B cell (primary cell): ENCODE measurements at regions not wholly inside any gene's neighbourhood (a gene's known extent, or its start where the extent isn't known, plus 50 kb on each side); places are given as distances from the start of the nearest gene placed in this dataset.

Source experiments
- ATAC-seq: fragments of 200-7000 bp; cut with Tn5 transposase; one replicate; pipeline ENCODE4 v1.10.0; 2021; ENCODE audit warnings: low read depth, mild to moderate bottlenecking, moderate number of reproducible peaks, moderate library complexity
- CTCF ChIA-PET: fragments of 350-600 bp; sonication (Branson Sonifier 250); formaldehyde crosslinking; loops from one replicate; lab custom pipeline; 2021; ENCODE audit warnings: antibody characterized with exemption, inconsistent platforms; lab: Charles Lee
- POLR2A ChIA-PET: fragments of 350-600 bp; sonication (Branson Sonifier 250); formaldehyde crosslinking; loops from one replicate; lab custom pipeline; 2021; ENCODE audit warnings: antibody characterized with exemption; lab: Charles Lee
- DNase-seq: peaks from one replicate; pipeline ENCODE4 v3.0.0; 2013
- H2AFZ ChIP-seq: 2 replicates; pipeline ENCODE4 v1.6.1; 2012; ENCODE audit warnings: mild to moderate bottlenecking, low read depth, low read length; ENCODE audit not compliant: insufficient read depth, poor library complexity, severe bottlenecking
- H3K27ac ChIP-seq, 2 donors: 1 replicate in 1 of 2; 2 replicates in 1 of 2; pipeline ENCODE4 v1.5.1; 2012 to 2013; ENCODE audit warnings: low read length in 2 of 2, mild to moderate bottlenecking in 2 of 2, moderate library complexity in 1 of 2
- H3K27me3 ChIP-seq, 4 experiments: fragments of 200-600 bp in 1 of 4; sonication (generic) in 1 of 4; replicated peaks in 1 of 4; 1 replicate in 2 of 4; 2 replicates in 2 of 4; pipeline versions ENCODE4 v1.6.1 to v1.7.0; 2013 to 2016; ENCODE audit warnings: low read length in 3 of 4, mild to moderate bottlenecking in 2 of 4, mixed read lengths in 1 of 4, moderate library complexity in 1 of 4; ENCODE audit not compliant: insufficient read depth in 4 of 4, control insufficient read depth in 3 of 4; ENCODE audit errors: control extremely low read depth in 1 of 4
- H3K36me3 ChIP-seq, 2 experiments: replicated peaks in 1 of 2; 1 replicate in 1 of 2; 2 replicates in 1 of 2; pipeline versions ENCODE4 v1.6.1 to v1.7.1; 2013; ENCODE audit warnings: low read length in 1 of 2; ENCODE audit not compliant: insufficient read depth in 2 of 2, control insufficient read depth in 1 of 2; ENCODE audit errors: control extremely low read depth in 1 of 2, extremely low read depth in 1 of 2
- H3K4me1 ChIP-seq, 2 donors: fragments of 200-600 bp in 1 of 2; sonication (generic) in 1 of 2; 1 replicate in 1 of 2; 2 replicates in 1 of 2; pipeline versions ENCODE4 v1.5.1 to v1.6.1; 2013 to 2017; ENCODE audit warnings: low read length in 2 of 2; ENCODE audit not compliant: control insufficient read depth in 2 of 2, insufficient read depth in 2 of 2
- H3K4me2 ChIP-seq: replicated peaks from 2 replicates; pipeline ENCODE3; 2012; ENCODE audit warnings: mild to moderate bottlenecking, low read depth, low read length; ENCODE audit not compliant: poor library complexity, severe bottlenecking
- H3K4me3 ChIP-seq, 5 experiments: fragments of 200-600 bp in 1 of 5; sonication (generic) in 1 of 5; 1 replicate in 3 of 5; 2 replicates in 2 of 5; pipeline versions ENCODE4 v1.5.1 to v1.7.0; 2011 to 2016; ENCODE audit warnings: low read length in 4 of 5, mild to moderate bottlenecking in 4 of 5, low read depth in 2 of 5, control low read depth in 1 of 5, moderate library complexity in 1 of 5; ENCODE audit not compliant: insufficient read depth in 1 of 5; ENCODE audit errors: control extremely low read depth in 1 of 5, extremely low read depth in 1 of 5
- H3K79me2 ChIP-seq: fragments of 200-600 bp; sonication (generic); one replicate; pipeline ENCODE4 v1.6.0; 2016; ENCODE audit warnings: low read length; ENCODE audit not compliant: control insufficient read depth, insufficient read depth
- H3K9ac ChIP-seq: fragments of 200-600 bp; sonication (generic); 2 replicates; pipeline ENCODE4 v1.6.1; 2017; ENCODE audit warnings: mild to moderate bottlenecking, low read length, moderate library complexity
- H3K9me3 ChIP-seq, 3 donors: one replicate each; pipeline versions ENCODE4 v1.6.1 to v1.7.1; 2013; ENCODE audit warnings: low read length in 2 of 3; ENCODE audit not compliant: control insufficient read depth in 2 of 3, insufficient read depth in 1 of 3; ENCODE audit errors: control extremely low read depth in 1 of 3
- H4K20me1 ChIP-seq: 2 replicates; pipeline ENCODE4 v1.6.0; 2012; ENCODE audit warnings: mild to moderate bottlenecking, low read length; ENCODE audit not compliant: insufficient read depth, control insufficient read depth, poor library complexity, severe bottlenecking
- H3K27ac Mint-ChIP-seq: one replicate; pipeline ENCODE4 v1.8.0; 2021; ENCODE audit warnings: mixed read lengths
- H3K27me3 Mint-ChIP-seq: one replicate; pipeline ENCODE4 v1.8.0; 2021; ENCODE audit warnings: mixed read lengths
- H3K4me1 Mint-ChIP-seq: one replicate; pipeline ENCODE4 v1.8.0; 2021; ENCODE audit warnings: mixed read lengths
- H3K4me3 Mint-ChIP-seq: one replicate; pipeline ENCODE4 v1.8.0; 2021; ENCODE audit warnings: mixed read lengths
- H3K9me3 Mint-ChIP-seq: one replicate; pipeline ENCODE4 v1.8.0; 2022; ENCODE audit warnings: mixed read lengths; ENCODE audit not compliant: insufficient read depth
- EZH2 ChIP-seq: IDR thresholded peaks from 2 replicates; pipeline ENCODE4 v1.6.1; 2012; ENCODE audit warnings: borderline replicate concordance, low read depth, mild to moderate bottlenecking, moderate library complexity, low read length; ENCODE audit not compliant: insufficient read depth, poor library complexity, severe bottlenecking
- WGBS: methylation state at CpG from one replicate; pipeline ENCODE4 v1.1.5; 2013; ENCODE audit warnings: missing lambda C conversion rate; ENCODE audit not compliant: insufficient coverage; 5-methylcytosine and 5-hydroxymethylcytosine counted together
- intact Hi-C: fragments of 100-400 bp; cut with micrococcal nuclease; formaldehyde crosslinking; loops from one replicate; pipeline ENCODE4 v1.10.0; 2022
- TF ChIP-seq, protein P1 (sequence below): fragments of 200-600 bp; IDR thresholded peaks from one replicate; pipeline ENCODE4 v1.8.0; 2022; ENCODE audit warnings: antibody characterized with exemption, mild to moderate bottlenecking

DNA sequence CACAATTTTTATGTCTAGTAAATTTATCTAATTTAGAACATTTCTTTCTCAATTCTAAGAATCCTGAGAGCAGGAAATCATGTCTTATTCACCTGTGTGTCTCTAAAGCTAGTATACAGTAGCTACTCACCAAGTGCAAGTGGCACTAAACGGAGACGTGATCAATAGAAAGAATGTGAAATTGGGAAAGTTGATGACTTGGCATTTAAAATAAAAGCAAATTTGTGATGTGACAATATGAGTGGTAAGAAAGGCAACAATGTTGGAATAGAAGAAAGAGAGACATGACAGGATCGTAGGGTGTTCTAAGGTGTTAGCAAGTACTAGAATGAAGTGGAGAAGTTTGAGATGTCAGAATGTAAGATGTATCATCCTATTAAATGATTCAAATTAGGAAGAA is 725.9 kb downstream of the BCKDHB start:
- Mint-ChIP-seq H3K4me3 (no peak overlapping the region), H3K27ac (no peak overlapping the region), H3K4me1 (no peaks in the 10 kb centered on the region), H3K27me3 (no peaks in the 10 kb centered on the region), H3K9me3 (peaks cover 7% of the 10 kb centered on the region)
- Histone ChIP-seq H4K20me1 (no peaks in the 10 kb centered on the region), H3K9ac (no peak overlapping the region), H3K27me3 (no peaks in the 10 kb centered on the region), H2AFZ (no peak overlapping the region), H3K79me2 (no peaks in the 10 kb centered on the region), H3K4me3 (no peak overlapping the region), H3K36me3 (no peaks in the 10 kb centered on the region), H3K4me1 (no peaks in the 10 kb centered on the region), H3K4me2 (no peak overlapping the region), H3K9me3 (no peaks in the 10 kb centered on the region), H3K27ac (no peak overlapping the region)
- ChIA-PET POLR2A (no interaction called here), CTCF (no interaction called here)
- no peak for DNase-seq
- intact Hi-C loops: no loop called here
- TF ChIP-seq EZH2: no peak
- TF ChIP-seq, protein P1, sequence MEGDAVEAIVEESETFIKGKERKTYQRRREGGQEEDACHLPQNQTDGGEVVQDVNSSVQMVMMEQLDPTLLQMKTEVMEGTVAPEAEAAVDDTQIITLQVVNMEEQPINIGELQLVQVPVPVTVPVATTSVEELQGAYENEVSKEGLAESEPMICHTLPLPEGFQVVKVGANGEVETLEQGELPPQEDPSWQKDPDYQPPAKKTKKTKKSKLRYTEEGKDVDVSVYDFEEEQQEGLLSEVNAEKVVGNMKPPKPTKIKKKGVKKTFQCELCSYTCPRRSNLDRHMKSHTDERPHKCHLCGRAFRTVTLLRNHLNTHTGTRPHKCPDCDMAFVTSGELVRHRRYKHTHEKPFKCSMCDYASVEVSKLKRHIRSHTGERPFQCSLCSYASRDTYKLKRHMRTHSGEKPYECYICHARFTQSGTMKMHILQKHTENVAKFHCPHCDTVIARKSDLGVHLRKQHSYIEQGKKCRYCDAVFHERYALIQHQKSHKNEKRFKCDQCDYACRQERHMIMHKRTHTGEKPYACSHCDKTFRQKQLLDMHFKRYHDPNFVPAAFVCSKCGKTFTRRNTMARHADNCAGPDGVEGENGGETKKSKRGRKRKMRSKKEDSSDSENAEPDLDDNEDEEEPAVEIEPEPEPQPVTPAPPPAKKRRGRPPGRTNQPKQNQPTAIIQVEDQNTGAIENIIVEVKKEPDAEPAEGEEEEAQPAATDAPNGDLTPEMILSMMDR: no peak
- WGBS: 89% methylated on average over 2 of the region's 3 CpGs
- ATAC-seq: no peak

DNA sequence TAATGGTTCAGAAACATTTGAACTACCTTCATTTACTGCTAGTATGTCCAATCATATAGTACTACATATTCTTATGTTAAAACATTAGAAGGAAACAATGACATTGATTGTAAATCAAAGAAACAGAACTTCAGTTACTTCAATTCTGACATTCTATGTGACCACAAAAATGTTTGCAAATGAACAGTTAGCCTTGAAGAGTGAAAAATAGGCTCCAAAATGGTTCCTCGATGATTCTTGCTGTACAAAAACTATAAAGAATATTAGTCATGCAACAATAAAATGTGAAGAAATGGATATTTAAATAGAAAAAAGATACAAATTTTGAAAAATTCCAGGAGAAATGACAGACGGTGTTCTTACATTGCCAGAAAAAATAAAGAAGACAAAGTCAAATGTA is 686.9 kb downstream of the BCKDHB start:
- H4K20me1 ChIP-seq: no peaks in the 10 kb centered on the region
- no peak overlapping the region for H3K27ac ChIP-seq
- ChIA-PET CTCF (no interaction called here), POLR2A (no interaction called here)
- WGBS: 100% methylated on average over 1 of the region's 2 CpGs
- H3K79me2 ChIP-seq: no peaks in the 10 kb centered on the region
- intact Hi-C loops: no loop called here
- H3K27me3 ChIP-seq: no peaks in the 10 kb centered on the region
- no peak overlapping the region for H2AFZ ChIP-seq
- Mint-ChIP-seq H3K9me3 (peaks cover 3% of the 10 kb centered on the region), H3K4me3 (no peak overlapping the region), H3K27ac (no peak overlapping the region), H3K27me3 (no peaks in the 10 kb centered on the region), H3K4me1 (no peaks in the 10 kb centered on the region)
- TF ChIP-seq EZH2: no peak
- TF ChIP-seq, protein P1: no peak
- H3K4me2 ChIP-seq: no peak overlapping the region
- ATAC-seq (no peak), DNase-seq (no peak)
- no peak overlapping the region for H3K4me3 ChIP-seq
- H3K9ac ChIP-seq: no peak overlapping the region
- no peaks in the 10 kb centered on the region for H3K36me3 ChIP-seq
- H3K4me1 ChIP-seq: no peaks in the 10 kb centered on the region
- no peaks in the 10 kb centered on the region for H3K9me3 ChIP-seq
